Vagina (tissue), 2 donors: ENCODE measurements at regions not wholly inside any gene's neighbourhood (a gene's known extent, or its start where the extent isn't known, plus 50 kb on each side); places are given as distances from the start of the nearest gene placed in this dataset.
"Not testable (repeated sequence)": the region's sequence is repeated elsewhere in the genome, so short reads cannot be mapped to it uniquely, and the experiment has no call there.

Source experiments
- DNase-seq, 2 donors: peaks; one replicate each; pipeline ENCODE4 v3.0.0-alpha.2; 2017; ENCODE audit errors: extremely low spot score in 2 of 2
- H3K27ac ChIP-seq: fragments of 200-600 bp; sonication (generic); one replicate; pipeline ENCODE4 v1.5.1; 2019
- H3K27me3 ChIP-seq: fragments of 200-600 bp; sonication (generic); one replicate; pipeline ENCODE4 v1.5.1; 2019
- H3K36me3 ChIP-seq, 2 donors: fragments of 200-600 bp; sonication (generic); one replicate each; pipeline ENCODE4 v1.5.1; 2017 to 2019
- H3K4me1 ChIP-seq: fragments of 200-600 bp; sonication (generic); one replicate; pipeline ENCODE4 v1.5.1; 2019
- H3K4me3 ChIP-seq, 2 donors: fragments of 200-600 bp; sonication (generic); 1 replicate in 1 of 2; 2 replicates in 1 of 2; pipeline ENCODE4 v1.5.1; 2016 to 2019
- H3K9me3 ChIP-seq: fragments of 200-600 bp; sonication (generic); one replicate; pipeline ENCODE4 v1.5.1; 2019
- CTCF ChIP-seq, 3 experiments: fragments of 450-650 bp in 2 of 3; fragments of 200-600 bp in 1 of 3; sonication (generic) in 1 of 3; IDR thresholded peaks; one replicate each; pipeline ENCODE4 v1.5.1; 2017 to 2019; ENCODE audit warnings: antibody characterized with exemption in 3 of 3, mild to moderate bottlenecking in 2 of 3, moderate library complexity in 2 of 3
- POLR2A ChIP-seq, 2 donors: fragments of 450-650 bp; IDR thresholded peaks; one replicate each; pipeline ENCODE4 v1.6.1; 2017; ENCODE audit warnings: antibody characterized with exemption in 2 of 2, mild to moderate bottlenecking in 2 of 2, moderate library complexity in 2 of 2
- POLR2AphosphoS5 ChIP-seq, 2 donors: sonication (generic); formaldehyde crosslinking; IDR thresholded peaks; one replicate each; pipeline ENCODE4 v1.9.0; 2017; ENCODE audit warnings: antibody characterized with exemption in 2 of 2, mild to moderate bottlenecking in 2 of 2, low read depth in 1 of 2; ENCODE audit not compliant: insufficient read depth in 1 of 2
- intact Hi-C: fragments of 100-400 bp; cut with DNase I; formaldehyde crosslinking; loops from one replicate; pipeline ENCODE4 v1.15.1; 2023

- H3K36me3 ChIP-seq = no peaks in the 10 kb centered on the region
- H3K27ac ChIP-seq = no peak overlapping the region
- no peaks in the 10 kb centered on the region for H3K27me3 ChIP-seq
- no peak overlapping the region for H3K4me3 ChIP-seq
- H3K4me1 ChIP-seq = no peaks in the 10 kb centered on the region
- intact Hi-C loops = no loop called here
- no peaks in the 10 kb centered on the region for H3K9me3 ChIP-seq
- no peak for DNase-seq
- TF ChIP-seq POLR2A (IDR thresholded peaks at IDR 0.05) (no peak), POLR2AphosphoS5 (IDR thresholded peaks at IDR 0.05; ENCODE audit: insufficient read depth in 1 of 2, low read depth in 1 of 2) (no peak), CTCF (IDR thresholded peaks at IDR 0.05) (no peak)
Measured at GRCh38 chr3:154842536-154842935, 237.6 kb upstream of the MME start.

- TF ChIP-seq POLR2A (IDR thresholded peaks at IDR 0.05) = no peak
- no peak for TF ChIP-seq CTCF (IDR thresholded peaks at IDR 0.05)
- no peak for TF ChIP-seq POLR2AphosphoS5 (IDR thresholded peaks at IDR 0.05; ENCODE audit: insufficient read depth in 1 of 2, low read depth in 1 of 2)
- H3K4me3 ChIP-seq = no peak overlapping the region
- intact Hi-C loops = no loop called here
- no peaks in the 10 kb centered on the region for H3K9me3 ChIP-seq
- no peaks in the 10 kb centered on the region for H3K36me3 ChIP-seq
- H3K27ac ChIP-seq = no peak overlapping the region
- no peaks in the 10 kb centered on the region for H3K27me3 ChIP-seq
- H3K4me1 ChIP-seq = no peaks in the 10 kb centered on the region
- DNase-seq = no peak
Measured at GRCh38 chr3:154835639-154836038, 244.5 kb upstream of the MME start.

- intact Hi-C loops, H3K27ac ChIP-seq, H3K27me3 ChIP-seq, H3K4me1 ChIP-seq, DNase-seq, H3K4me3 ChIP-seq, H3K36me3 ChIP-seq, H3K9me3 ChIP-seq: not testable (repeated sequence)
Measured at GRCh38 chr3:154834831-154835230, 245.3 kb upstream of the MME start.

- Histone ChIP-seq H3K36me3 (no peaks in the 10 kb centered on the region), H3K27ac (no peak overlapping the region), H3K27me3 (no peaks in the 10 kb centered on the region), H3K4me1 (no peaks in the 10 kb centered on the region), H3K4me3 (no peak overlapping the region), H3K9me3 (no peaks in the 10 kb centered on the region)
- intact Hi-C loops = no loop called here
- TF ChIP-seq POLR2AphosphoS5 (IDR thresholded peaks at IDR 0.05; ENCODE audit: insufficient read depth in 1 of 2, low read depth in 1 of 2) (no peak), POLR2A (IDR thresholded peaks at IDR 0.05) (no peak), CTCF (IDR thresholded peaks at IDR 0.05) (no peak)
- DNase-seq = no peak
Measured at GRCh38 chr3:154829929-154830328, 250.2 kb upstream of the MME start.

- no peak overlapping the region for H3K4me3 ChIP-seq
- no peak for TF ChIP-seq POLR2A (IDR thresholded peaks at IDR 0.05)
- no peak for TF ChIP-seq POLR2AphosphoS5 (IDR thresholded peaks at IDR 0.05; ENCODE audit: insufficient read depth in 1 of 2, low read depth in 1 of 2)
- TF ChIP-seq CTCF (IDR thresholded peaks at IDR 0.05) = no peak
Measured at GRCh38 chr3:154819491-154819890, 260.6 kb upstream of the MME start.

More at GRCh38 chr3:154819491-154819890, 260.6 kb upstream of the MME start:
- Histone ChIP-seq H3K4me1 (no peaks in the 10 kb centered on the region), H3K36me3 (no peaks in the 10 kb centered on the region), H3K27me3 (no peaks in the 10 kb centered on the region), H3K27ac (no peak overlapping the region), H3K9me3 (no peaks in the 10 kb centered on the region)
- DNase-seq = no peak
- intact Hi-C loops = no loop called here
